HG02763 (cell line): ENCODE measurements at regions not wholly inside any gene's neighbourhood (a gene's known extent, or its start where the extent isn't known, plus 50 kb on each side); places are given as distances from the start of the nearest gene placed in this dataset.
A peak's percentile ranks its signal among the peaks of the same experiment; 100 is the strongest.
"Not testable (repeated sequence)": the region's sequence is repeated elsewhere in the genome, so short reads cannot be mapped to it uniquely, and the experiment has no call there.

Source experiments
- ATAC-seq: cut with Tn5 transposase; IDR thresholded peaks from one replicate; pipeline ENCODE4 v1.9.1; 2021; ENCODE audit warnings: mild to moderate bottlenecking, moderate library complexity; ENCODE audit not compliant: unreplicated experiment

GRCh38 chr6:137401088-137401487 lies 93.1 kb downstream of the OLIG3 start:
- no peak for ATAC-seq

GRCh38 chr6:137399881-137400443 lies 94.2 kb downstream of the OLIG3 start:
- no peak for ATAC-seq

DNA sequence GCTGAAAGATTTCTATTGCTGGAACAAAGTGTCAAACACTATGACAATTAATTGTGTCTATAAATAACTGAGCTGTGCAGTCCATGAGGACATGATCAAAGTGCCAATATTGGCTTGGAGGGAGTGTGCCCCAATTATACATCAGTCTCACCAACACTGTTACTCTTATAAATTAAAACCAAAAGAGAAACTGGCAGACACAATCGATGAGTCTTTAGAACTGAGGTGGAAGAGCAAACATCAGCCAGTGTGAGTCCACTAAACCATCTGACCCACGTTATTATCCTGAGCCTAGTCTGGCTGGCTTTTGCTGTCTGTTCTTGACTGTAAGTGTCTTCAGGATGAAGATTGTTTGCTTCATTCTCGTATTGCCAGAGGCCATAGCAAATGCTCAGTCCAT lies 98.9 kb downstream of the OLIG3 start:
- no peak for ATAC-seq

GRCh38 chr6:137391061-137391814 lies 103.0 kb downstream of the OLIG3 start:
- ATAC-seq: no peak

DNA sequence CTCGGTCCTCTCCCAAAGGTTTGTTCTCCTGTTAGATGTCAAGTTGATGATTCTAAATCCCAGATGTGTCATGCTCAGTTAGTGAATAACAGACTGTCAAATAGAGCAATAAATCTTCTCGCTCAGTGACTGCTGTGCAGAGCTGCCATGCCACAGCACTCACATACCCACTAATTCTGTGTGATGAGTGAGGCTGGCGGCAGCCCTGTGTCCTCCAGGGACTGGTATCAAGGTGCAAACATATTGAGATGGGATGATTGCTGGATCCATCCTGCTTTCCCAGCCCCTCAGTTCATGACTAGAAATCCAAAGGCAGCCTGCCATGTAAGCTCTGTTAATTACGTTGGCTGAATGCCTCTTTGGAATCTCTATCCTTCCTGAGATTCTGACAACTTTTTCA lies 103.9 kb downstream of the OLIG3 start:
- no peak for ATAC-seq

DNA sequence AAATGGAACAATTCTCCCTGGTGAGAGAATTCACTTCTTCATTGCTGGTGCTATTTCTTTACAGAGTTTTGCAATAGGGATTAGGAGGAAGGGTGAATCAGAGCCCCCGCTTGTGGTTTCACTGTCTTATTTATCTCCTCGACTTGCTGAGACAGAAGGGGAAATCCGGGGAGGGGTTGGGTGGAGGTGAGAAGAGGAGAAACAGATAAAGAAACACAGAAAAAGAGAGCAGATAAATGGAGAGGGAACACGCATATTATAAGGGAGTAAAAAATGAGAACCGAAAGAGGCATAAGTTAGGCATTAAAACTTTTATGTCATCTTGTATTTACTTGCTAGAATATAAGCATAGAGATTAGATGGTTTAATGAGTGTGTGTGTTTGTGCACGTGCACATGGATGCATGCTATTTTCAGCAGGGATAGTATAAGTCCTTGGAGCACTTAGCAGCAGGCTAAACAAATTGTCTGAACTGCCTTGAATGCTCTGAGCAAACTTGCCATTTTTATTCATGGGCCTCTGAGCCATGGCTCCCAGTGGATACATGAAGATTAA lies 105.0 kb downstream of the OLIG3 start:
- no peak for ATAC-seq

GRCh38 chr6:137387096-137387764 lies 107.0 kb downstream of the OLIG3 start:
- ATAC-seq: no peak

GRCh38 chr6:137383287-137383686 lies 110.9 kb downstream of the OLIG3 start:
- ATAC-seq: not testable (repeated sequence)

GRCh38 chr6:137378090-137378369 lies 116.2 kb downstream of the OLIG3 start:
- no peak for ATAC-seq

GRCh38 chr6:137373296-137373695 lies 120.9 kb downstream of the OLIG3 start:
- ATAC-seq: no peak

- ATAC-seq: no peak
Measured at GRCh38 chr6:137372532-137372931, 121.7 kb downstream of the OLIG3 start.

- no peak for ATAC-seq
Measured at GRCh38 chr6:137371634-137372016, 122.6 kb downstream of the OLIG3 start.

DNA sequence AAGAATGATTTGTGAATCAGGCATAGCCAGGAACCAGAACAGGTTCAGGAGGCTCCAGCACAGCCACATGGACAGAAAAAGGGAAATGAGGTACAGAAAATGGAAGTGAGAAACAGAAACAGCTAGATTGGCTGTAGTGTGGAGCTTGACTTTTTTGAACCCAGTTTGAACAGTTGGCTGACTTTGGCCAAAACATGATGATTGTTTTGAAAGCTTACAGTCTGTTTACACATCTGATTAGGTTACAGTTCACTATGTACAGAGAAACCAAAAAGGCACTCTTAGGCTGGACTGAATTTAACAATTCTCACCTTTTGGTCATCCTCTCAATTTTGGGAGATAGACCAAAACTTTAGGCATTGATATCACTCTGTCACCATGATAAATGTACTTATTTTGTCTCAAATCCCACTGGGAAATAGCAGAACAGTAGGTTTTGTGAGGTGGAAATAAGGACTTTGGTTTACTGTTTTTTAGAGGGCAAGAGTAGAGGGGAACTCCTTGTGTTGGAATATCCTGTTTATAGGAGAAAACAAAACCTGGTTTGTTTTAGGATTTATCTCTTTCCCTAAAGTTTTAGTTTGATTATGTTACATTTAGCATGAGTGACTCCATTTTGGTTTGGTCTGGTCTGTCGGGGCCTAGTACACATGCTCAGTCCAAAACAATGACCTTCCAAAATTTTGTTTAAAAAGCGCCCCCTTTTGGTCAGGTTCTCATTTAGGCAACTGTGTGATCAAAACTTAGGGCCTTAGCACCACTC lies 123.1 kb downstream of the OLIG3 start:
- peak; percentile 60 for ATAC-seq

DNA sequence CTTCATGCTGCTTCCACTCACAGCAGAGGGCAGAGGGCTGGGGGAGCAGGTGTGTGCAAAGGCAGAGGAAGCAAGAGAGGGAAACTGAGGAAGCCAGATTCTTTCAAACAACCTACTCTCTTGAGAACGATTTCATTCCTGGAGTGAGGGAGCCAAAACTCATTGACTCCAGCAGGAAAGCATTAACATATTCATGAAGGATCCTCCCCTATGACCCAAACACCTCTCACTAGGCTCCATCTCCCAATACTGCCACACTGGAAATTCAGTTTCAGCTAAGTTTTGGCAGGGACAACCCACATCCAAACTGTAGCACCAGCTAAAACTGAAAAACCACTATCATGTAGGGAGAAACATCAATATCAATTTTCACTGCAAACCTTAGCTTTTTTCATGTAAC lies 125.1 kb downstream of the OLIG3 start:
- ATAC-seq: no peak

- no peak for ATAC-seq
Measured at GRCh38 chr6:137365707-137366437, 128.3 kb downstream of the OLIG3 start.

GRCh38 chr6:137363805-137364138 lies 130.4 kb downstream of the OLIG3 start:
- no peak for ATAC-seq

GRCh38 chr6:137362878-137363804 lies 131.1 kb downstream of the OLIG3 start:
- no peak for ATAC-seq

DNA sequence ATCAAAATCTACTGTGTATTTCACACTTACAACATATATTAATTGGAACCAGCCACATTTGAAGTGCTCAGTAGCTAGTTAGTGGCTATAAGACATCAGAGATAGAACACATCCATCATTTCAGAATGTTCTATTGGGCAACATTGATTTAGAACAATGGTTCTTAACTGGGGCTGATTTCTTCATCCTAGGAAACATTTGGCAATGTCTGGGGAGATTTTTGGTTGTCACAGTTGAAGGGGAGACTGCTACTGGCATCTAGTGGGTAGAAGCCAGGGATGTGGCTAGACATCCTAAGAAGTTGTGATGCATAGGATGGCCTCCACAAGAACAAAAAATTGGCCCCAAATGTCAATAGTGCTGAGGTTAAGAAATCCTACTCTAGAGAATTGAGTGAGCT lies 132.5 kb downstream of the OLIG3 start:
- no peak for ATAC-seq

DNA sequence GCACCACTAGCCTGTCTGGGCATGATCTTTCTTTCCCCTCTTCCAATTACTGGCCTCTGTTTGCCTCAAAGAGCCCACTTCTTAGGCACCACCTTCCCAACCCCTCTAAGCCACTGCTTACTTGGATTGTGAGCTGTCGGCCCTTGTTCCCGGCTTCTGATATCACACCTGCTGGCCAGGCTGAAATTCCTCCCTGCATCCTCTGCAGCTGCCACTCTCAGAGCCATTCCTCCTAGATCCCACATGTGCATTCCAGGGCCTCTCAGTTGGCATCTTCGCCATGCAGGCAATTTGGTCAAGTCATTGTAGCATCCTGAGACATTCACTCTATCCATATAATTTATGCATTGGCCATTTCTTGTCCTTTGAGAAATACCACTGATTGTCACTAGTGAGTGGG lies 135.9 kb downstream of the OLIG3 start:
- no peak for ATAC-seq

GRCh38 chr6:137357948-137358266 lies 136.3 kb downstream of the OLIG3 start:
- no peak for ATAC-seq
